Liver (tissue), 8 donors: ENCODE measurements at regions not wholly inside any gene's neighbourhood (a gene's known extent, or its start where the extent isn't known, plus 50 kb on each side); places are given as distances from the start of the nearest gene placed in this dataset.

Experiments
- DNase-seq: peaks from one replicate; pipeline ENCODE4 v3.0.0-alpha.2; 2017; ENCODE audit warnings: low spot score
- H3K27ac ChIP-seq, 2 donors: one replicate each; pipeline ENCODE4 v1.7.0; 2013; ENCODE audit warnings: inconsistent platforms in 2 of 2, low read length in 2 of 2, control low read depth in 1 of 2, low read depth in 1 of 2, mild to moderate bottlenecking in 1 of 2
- H3K27me3 ChIP-seq, 4 donors: one replicate each; pipeline versions ENCODE4 v1.6.1 to v1.7.0; 2013; ENCODE audit warnings: low read length in 3 of 4, inconsistent platforms in 1 of 4, mild to moderate bottlenecking in 1 of 4, moderate library complexity in 1 of 4; ENCODE audit not compliant: control insufficient read depth in 4 of 4, insufficient read depth in 4 of 4
- H3K36me3 ChIP-seq, 4 donors: one replicate each; pipeline versions ENCODE4 v1.6.1 to v1.7.0; 2013; ENCODE audit warnings: low read length in 3 of 4, mild to moderate bottlenecking in 3 of 4, low read depth in 1 of 4, moderate library complexity in 1 of 4; ENCODE audit not compliant: control insufficient read depth in 4 of 4, insufficient read depth in 3 of 4
- H3K4me1 ChIP-seq, 4 donors: one replicate each; pipeline versions ENCODE4 v1.6.1 to v1.7.0; 2013; ENCODE audit warnings: low read length in 3 of 4, mild to moderate bottlenecking in 3 of 4, moderate library complexity in 1 of 4; ENCODE audit not compliant: control insufficient read depth in 4 of 4, insufficient read depth in 4 of 4
- H3K4me3 ChIP-seq, 3 donors: one replicate each; pipeline versions ENCODE4 v1.6.1 to v1.7.0; 2013; ENCODE audit warnings: low read length in 3 of 3, control low read depth in 1 of 3, low read depth in 1 of 3, mild to moderate bottlenecking in 1 of 3
- H3K9ac ChIP-seq, 2 donors: one replicate each; pipeline ENCODE4 v1.7.0; 2013; ENCODE audit warnings: low read length in 2 of 2, mild to moderate bottlenecking in 2 of 2, moderate library complexity in 2 of 2, control low read depth in 1 of 2, low read depth in 1 of 2
- H3K9me3 ChIP-seq, 4 donors: one replicate each; pipeline versions ENCODE4 v1.6.1 to v1.7.0; 2013; ENCODE audit warnings: low read length in 3 of 4; ENCODE audit not compliant: control insufficient read depth in 4 of 4
- CTCF ChIP-seq: fragments of 150-350 bp; IDR thresholded peaks from 2 replicates; pipeline ENCODE4 v1.5.1; 2017; ENCODE audit warnings: improper control_type of control experiment, low read depth, low read length; ENCODE audit not compliant: missing input control
- EGR1 ChIP-seq, 2 donors: IDR thresholded peaks; 2 replicates each; pipeline ENCODE4 v1.6.1; 2016 to 2018; ENCODE audit warnings: antibody characterized with exemption in 2 of 2, low read depth in 2 of 2
- FOXA1 ChIP-seq: IDR thresholded peaks from 2 replicates; pipeline ENCODE4 v1.6.1; 2016; ENCODE audit warnings: antibody characterized with exemption
- FOXA2 ChIP-seq: IDR thresholded peaks from 2 replicates; pipeline ENCODE4 v1.6.1; 2016; ENCODE audit warnings: antibody characterized with exemption
- HNF4G ChIP-seq: IDR thresholded peaks from 2 replicates; pipeline ENCODE4 v1.6.1; 2016; ENCODE audit warnings: antibody characterized with exemption
- JUND ChIP-seq, 2 donors: IDR thresholded peaks; 2 replicates each; pipeline ENCODE4 v1.6.1; 2016; ENCODE audit warnings: antibody characterized with exemption in 2 of 2
- NR2F2 ChIP-seq: IDR thresholded peaks from 2 replicates; pipeline ENCODE4 v1.6.1; 2016; ENCODE audit warnings: antibody characterized with exemption
- RAD21 ChIP-seq, 2 donors: IDR thresholded peaks; 2 replicates each; pipeline ENCODE4 v1.6.1; 2016; ENCODE audit warnings: antibody characterized with exemption in 2 of 2, mild to moderate bottlenecking in 2 of 2
- RXRA ChIP-seq, 2 donors: IDR thresholded peaks; 2 replicates each; pipeline ENCODE4 v1.6.1; 2017 to 2018; ENCODE audit warnings: antibody characterized with exemption in 2 of 2, mild to moderate bottlenecking in 1 of 2
- SP1 ChIP-seq: IDR thresholded peaks from 2 replicates; pipeline ENCODE4 v1.6.1; 2018; ENCODE audit warnings: antibody characterized with exemption, mild to moderate bottlenecking
- TAF1 ChIP-seq: conservative IDR thresholded peaks from 2 replicates; pipeline ENCODE4 v1.6.1; 2016; ENCODE audit warnings: antibody characterized with exemption, mild to moderate bottlenecking
- YY1 ChIP-seq: IDR thresholded peaks from 2 replicates; pipeline ENCODE4 v1.6.1; 2016; ENCODE audit warnings: antibody characterized with exemption, mild to moderate bottlenecking
- WGBS: extraction: QIAGEN DNeasy Blood & Tissue Kit; methylation state at CpG from one replicate; pipeline ENCODE4 v1.1.7; 2013; 5-methylcytosine and 5-hydroxymethylcytosine counted together
- TF ChIP-seq, protein P1 (sequence below): IDR thresholded peaks from 2 replicates; pipeline ENCODE4 v1.6.1; 2016; ENCODE audit warnings: antibody characterized with exemption
- TF ChIP-seq, protein P2 (sequence below): IDR thresholded peaks from 2 replicates; pipeline ENCODE4 v1.6.1; 2016; ENCODE audit warnings: antibody characterized with exemption
- TF ChIP-seq, protein P3 (sequence below): IDR thresholded peaks from 2 replicates; pipeline ENCODE4 v1.6.1; 2016; ENCODE audit warnings: antibody characterized with exemption, mild to moderate bottlenecking
- TF ChIP-seq, protein P4 (sequence below): IDR thresholded peaks from 2 replicates; pipeline ENCODE4 v1.6.1; 2016; ENCODE audit warnings: antibody characterized with exemption
- donor health status: healthy.
- donor health status: healthy.
- donor health status: healthy.
- donor health status: healthy.
- donor health status: healthy.

DNA sequence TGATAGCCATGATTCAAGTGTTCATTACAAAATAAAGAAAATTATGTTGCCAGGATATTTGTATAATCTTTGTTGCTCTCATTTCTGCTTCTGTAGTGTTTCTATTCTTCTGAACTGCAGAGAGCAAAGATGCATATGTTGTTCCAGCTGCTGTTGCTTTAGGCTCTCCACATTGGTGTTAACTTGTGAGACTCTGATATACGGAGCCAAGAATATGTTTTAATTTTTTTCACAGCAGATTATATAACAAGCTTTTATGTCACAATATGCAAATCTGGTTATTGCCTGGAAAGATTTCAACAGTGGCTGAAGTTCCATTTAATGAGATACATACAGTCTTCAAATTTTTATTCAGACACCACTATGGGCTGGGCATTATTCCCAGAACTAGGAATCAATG, 655.0 kb downstream of the GRXCR1 start:
- no peak for DNase-seq
- no peaks in the 10 kb centered on the region for H3K27me3 ChIP-seq
- peaks cover 0 to 5% (median 0%) of the 10 kb centered on the region in 4 donors for H3K9me3 ChIP-seq
- no peaks in the 10 kb centered on the region for H3K4me1 ChIP-seq
- H3K9ac ChIP-seq: no peak overlapping the region
- WGBS: 71% methylated on average over 1 of the region's 1 CpG
- no peak overlapping the region for H3K4me3 ChIP-seq
- TF ChIP-seq HNF4G: no peak
- H3K27ac ChIP-seq: no peak overlapping the region
- H3K36me3 ChIP-seq: no peaks in the 10 kb centered on the region

GRCh38 chr4:43550981-43551627, 658.6 kb downstream of the GRXCR1 start:
- Histone ChIP-seq H3K36me3 (no peaks in the 10 kb centered on the region), H3K4me1 (no peaks in the 10 kb centered on the region), H3K27me3 (no peaks in the 10 kb centered on the region), H3K4me3 (no peak overlapping the region), H3K9ac (no peak overlapping the region), H3K9me3 (peaks cover 0 to 7% (median 0%) of the 10 kb centered on the region in 4 donors), H3K27ac (no peak overlapping the region)
- 85% methylated on average over 24 of the region's 24 CpGs for WGBS
- TF ChIP-seq JUND (IDR thresholded peaks at IDR 0.05) (no peak), EGR1 (IDR thresholded peaks at IDR 0.05; ENCODE audit: low read depth in 2 of 2) (no peak), SP1 (no peak), FOXA2 (no peak), RAD21 (IDR thresholded peaks at IDR 0.05) (no peak), HNF4G (no peak), NR2F2 (no peak), FOXA1 (no peak), RXRA (IDR thresholded peaks at IDR 0.05) (no peak), TAF1 (no peak), CTCF (no peak), YY1 (no peak)
- TF ChIP-seq, protein P1, sequence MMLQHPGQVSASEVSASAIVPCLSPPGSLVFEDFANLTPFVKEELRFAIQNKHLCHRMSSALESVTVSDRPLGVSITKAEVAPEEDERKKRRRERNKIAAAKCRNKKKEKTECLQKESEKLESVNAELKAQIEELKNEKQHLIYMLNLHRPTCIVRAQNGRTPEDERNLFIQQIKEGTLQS: no peak
- TF ChIP-seq, protein P2, sequence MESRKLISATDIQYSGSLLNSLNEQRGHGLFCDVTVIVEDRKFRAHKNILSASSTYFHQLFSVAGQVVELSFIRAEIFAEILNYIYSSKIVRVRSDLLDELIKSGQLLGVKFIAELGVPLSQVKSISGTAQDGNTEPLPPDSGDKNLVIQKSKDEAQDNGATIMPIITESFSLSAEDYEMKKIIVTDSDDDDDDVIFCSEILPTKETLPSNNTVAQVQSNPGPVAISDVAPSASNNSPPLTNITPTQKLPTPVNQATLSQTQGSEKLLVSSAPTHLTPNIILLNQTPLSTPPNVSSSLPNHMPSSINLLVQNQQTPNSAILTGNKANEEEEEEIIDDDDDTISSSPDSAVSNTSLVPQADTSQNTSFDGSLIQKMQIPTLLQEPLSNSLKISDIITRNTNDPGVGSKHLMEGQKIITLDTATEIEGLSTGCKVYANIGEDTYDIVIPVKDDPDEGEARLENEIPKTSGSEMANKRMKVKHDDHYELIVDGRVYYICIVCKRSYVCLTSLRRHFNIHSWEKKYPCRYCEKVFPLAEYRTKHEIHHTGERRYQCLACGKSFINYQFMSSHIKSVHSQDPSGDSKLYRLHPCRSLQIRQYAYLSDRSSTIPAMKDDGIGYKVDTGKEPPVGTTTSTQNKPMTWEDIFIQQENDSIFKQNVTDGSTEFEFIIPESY: no peak
- TF ChIP-seq, protein P3, sequence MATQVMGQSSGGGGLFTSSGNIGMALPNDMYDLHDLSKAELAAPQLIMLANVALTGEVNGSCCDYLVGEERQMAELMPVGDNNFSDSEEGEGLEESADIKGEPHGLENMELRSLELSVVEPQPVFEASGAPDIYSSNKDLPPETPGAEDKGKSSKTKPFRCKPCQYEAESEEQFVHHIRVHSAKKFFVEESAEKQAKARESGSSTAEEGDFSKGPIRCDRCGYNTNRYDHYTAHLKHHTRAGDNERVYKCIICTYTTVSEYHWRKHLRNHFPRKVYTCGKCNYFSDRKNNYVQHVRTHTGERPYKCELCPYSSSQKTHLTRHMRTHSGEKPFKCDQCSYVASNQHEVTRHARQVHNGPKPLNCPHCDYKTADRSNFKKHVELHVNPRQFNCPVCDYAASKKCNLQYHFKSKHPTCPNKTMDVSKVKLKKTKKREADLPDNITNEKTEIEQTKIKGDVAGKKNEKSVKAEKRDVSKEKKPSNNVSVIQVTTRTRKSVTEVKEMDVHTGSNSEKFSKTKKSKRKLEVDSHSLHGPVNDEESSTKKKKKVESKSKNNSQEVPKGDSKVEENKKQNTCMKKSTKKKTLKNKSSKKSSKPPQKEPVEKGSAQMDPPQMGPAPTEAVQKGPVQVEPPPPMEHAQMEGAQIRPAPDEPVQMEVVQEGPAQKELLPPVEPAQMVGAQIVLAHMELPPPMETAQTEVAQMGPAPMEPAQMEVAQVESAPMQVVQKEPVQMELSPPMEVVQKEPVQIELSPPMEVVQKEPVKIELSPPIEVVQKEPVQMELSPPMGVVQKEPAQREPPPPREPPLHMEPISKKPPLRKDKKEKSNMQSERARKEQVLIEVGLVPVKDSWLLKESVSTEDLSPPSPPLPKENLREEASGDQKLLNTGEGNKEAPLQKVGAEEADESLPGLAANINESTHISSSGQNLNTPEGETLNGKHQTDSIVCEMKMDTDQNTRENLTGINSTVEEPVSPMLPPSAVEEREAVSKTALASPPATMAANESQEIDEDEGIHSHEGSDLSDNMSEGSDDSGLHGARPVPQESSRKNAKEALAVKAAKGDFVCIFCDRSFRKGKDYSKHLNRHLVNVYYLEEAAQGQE: no peak
- TF ChIP-seq, protein P4, sequence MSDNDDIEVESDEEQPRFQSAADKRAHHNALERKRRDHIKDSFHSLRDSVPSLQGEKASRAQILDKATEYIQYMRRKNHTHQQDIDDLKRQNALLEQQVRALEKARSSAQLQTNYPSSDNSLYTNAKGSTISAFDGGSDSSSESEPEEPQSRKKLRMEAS: no peak
- no peak for DNase-seq
